NCI-H446 (cell line): ENCODE measurements at regions not wholly inside any gene's neighbourhood (a gene's known extent, or its start where the extent isn't known, plus 50 kb on each side); places are given as distances from the start of the nearest gene placed in this dataset.
"Not testable (repeated sequence)": the region's sequence is repeated elsewhere in the genome, so short reads cannot be mapped to it uniquely, and the experiment has no call there.

Experiments
- DNase-seq, 2 experiments: peaks; one replicate each; lab custom pipeline; 2025; lab: John Stamatoyannopoulos, UW

DNA sequence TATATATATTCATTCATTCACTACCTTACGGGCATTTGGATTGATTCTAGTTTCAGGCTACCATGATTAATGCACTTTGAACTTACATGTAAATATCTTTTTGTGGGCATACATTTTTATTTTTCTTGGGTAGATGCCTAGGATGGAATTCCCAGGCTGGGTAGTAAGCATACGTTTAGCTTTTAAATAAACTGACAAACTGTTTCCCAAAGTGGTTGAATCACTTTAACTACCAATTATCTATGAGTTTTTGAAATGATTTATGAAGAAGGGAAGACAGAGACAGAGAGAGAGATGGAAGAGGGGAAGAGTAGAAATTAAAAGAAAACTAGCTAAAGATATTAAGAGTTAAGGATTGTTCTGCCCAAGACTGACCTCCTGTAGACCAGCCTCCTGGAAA is 612.6 kb downstream of the PSAT1 start:
- DNase-seq = no peak

DNA sequence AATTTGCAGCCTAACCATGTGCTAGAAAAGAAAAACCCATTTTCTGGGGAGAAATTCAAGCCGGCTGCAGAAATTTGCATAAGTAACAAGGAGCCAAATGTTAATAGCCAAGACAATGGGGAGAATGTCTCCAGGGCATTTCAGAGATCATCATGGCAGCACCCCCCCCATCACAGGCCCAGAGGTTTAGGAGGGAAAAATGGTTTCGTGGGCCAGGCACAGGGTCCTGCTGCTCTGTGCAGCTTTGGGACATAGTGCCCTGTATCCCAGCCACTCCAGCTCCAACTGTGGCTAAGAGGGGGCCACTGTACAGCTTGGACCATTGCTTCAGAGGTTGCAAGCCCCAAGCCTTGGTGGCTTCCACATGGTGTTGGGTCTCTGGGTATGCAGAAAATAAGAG is 620.0 kb downstream of the PSAT1 start:
- not testable (repeated sequence) for DNase-seq

DNA sequence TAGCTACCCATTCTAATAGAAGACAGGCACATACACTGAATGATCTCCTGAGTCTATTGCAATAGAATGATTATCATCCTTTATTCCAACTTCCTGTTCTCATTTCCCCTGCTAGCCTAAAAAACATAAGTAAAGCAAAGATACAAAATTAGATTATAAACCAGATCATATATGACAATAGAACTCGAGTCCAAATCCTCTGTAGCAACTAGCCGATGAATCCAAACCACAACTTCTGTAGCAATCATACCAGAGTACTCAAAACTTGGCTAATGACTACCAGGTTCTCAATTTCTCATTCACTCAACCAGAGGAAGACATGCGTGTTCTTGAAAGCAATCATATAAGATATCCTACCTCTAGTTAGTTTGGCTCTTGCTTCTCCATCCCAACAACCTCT is 622.1 kb downstream of the PSAT1 start:
- DNase-seq = no peak

DNA sequence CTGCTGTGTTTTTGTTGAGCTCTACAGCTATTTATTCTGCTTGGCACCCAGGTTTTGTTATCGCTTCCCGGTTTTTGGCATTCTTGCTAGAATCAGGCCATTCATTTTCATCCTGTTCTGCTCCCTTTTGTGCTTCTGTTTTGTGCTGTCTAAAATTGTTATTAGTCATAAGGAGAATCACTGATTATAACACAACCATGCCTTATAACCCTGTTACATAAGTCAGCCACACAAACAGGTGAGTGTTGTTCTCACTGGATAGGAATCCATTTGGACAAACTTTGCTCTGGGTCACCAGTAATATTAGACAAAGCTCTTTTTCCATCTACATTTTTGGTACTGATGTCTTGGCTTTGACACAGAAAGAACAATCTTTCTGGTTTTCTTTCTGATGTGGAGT is 622.8 kb downstream of the PSAT1 start:
- DNase-seq = no peak

DNA sequence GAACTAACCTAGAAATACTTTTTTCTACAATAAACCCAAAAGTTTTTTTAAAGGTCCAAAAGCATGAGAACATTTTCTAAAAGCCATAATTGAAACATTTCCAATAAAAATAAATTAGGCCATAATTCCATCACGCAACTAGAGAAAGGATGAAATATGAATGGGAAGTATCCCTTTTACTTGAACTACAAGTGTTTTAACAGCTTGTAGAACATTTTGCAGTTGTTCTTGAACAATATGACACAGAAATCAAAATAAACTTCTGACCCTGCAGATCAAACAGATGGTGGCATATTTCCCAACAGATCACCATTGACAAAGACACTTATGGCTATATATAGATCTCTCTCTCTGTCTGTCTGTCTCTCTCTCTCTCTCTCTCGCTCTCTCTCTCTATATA is 624.4 kb downstream of the PSAT1 start:
- DNase-seq = no peak

DNA sequence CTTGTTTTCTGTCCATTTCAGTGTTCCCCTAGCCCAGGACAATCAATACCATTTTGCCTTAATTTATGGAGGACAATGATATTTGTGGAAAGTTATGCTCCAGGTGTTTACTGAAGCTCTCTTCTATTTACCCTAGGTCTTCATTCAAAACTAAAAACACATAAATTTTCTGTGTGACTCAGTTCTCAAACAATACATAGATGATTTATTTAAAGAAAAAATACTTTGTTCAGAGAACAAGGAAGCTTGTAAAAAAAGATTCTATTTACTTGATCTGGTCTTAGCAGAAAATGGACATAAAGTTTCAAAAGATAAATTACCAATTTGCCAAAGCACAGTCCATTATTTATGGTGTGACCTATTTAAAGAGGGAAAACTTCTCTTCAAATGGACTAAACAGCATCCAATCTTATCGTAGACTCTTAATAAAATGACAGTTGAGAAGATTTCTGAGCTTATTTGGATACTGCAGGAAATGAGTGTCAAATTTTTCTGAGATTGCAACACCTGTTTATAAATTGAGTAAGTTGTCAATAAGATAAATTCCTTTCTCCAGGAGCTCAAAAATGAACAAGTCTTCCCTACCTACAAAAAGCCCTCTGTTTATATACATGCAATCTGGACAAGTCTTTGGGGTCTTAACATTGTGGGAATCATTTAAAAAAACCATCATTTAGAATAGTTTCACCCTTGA is 627.2 kb downstream of the PSAT1 start:
- DNase-seq = no peak

DNA sequence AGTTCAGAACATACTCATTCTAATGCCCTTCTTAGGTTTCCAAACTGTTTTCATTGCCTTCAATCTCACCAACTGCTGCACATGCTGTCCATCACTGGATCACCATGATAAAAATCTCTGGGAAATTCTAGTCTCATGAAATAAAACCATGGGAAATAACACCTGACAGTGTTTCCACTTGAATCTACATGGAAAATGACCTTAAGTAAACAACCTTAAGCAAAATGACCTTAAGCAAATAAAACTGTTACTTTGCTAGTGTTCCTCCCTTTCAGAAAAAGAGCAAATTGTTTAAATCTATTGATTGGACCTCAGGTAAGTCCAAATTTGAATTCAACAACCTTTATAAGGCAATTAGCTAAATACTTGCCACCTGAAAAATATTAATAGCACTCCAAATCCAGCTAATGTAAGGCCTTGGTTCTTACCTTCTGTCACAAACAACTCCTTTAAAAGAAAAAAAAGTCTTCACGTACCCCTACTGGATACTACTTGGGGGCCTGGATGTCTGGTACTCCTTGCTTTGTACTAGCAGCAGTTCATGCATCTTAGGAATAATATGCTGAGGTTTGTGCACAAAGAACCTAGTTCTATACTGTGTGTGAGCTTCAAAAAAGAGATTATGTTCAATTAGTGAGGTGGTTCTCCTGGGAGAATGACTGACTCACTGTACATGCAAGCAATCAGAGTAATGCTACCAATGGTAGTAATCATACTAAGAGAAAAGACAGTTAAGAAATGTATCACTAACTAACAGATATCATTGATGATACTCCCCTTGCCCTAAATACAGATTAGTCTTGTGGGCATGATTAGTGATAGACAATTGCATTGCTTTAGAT is 630.4 kb downstream of the PSAT1 start:
- no peak for DNase-seq

DNA sequence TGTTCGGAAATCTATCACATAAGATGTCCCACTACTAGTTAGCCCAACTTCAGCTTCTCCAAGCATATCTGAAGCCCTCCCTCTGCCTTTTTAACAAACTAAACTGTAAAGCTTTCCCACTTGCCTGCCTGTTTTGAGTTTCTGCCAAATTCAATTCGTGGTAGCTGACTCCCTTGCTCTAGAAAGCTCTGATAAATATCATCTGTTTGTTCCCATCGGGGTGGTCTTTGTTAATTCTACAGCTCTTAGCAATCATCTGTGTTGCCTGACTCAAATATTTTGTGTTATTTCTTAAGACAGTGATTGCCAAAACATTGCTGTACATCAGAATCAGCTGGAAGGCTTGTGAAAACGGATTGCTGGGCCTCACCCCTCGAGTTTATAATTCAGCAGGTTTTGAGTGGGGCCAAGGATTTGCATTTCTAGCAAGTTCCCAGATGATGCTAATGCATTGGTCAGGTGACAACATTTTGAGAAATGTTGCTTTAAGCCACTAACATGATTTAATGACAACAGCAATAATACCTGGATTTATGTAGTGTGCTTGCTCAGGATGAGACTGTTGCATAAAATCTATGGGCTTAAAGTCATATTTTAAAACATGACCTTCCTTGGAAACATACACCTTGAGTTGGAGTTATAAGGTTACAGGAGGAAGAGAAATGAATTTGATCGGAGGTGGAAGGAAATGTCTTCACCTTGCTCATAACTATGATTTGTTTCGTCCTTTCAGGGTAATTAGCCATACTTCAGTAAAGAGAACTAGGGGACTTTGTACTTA is 631.9 kb downstream of the PSAT1 start:
- no peak for DNase-seq

DNA sequence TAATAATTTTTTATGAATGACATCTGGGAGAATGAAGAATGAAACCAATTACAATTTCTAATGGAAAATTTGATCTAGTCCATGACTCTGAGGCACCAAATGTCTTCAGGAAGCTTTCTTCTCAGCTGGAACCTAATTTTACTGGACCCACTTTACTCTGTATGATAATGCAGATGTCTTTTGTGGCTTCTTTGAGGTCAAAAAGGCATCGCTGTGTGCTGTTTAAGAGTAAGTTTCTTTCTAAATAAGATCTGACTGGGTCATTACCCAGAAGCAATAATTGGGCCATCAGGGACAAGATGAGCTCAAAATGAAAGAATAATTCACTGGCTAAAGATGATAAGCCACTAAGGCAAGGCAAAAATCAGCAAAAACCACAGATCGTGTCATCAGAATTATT is 633.4 kb downstream of the PSAT1 start:
- DNase-seq = no peak

DNA sequence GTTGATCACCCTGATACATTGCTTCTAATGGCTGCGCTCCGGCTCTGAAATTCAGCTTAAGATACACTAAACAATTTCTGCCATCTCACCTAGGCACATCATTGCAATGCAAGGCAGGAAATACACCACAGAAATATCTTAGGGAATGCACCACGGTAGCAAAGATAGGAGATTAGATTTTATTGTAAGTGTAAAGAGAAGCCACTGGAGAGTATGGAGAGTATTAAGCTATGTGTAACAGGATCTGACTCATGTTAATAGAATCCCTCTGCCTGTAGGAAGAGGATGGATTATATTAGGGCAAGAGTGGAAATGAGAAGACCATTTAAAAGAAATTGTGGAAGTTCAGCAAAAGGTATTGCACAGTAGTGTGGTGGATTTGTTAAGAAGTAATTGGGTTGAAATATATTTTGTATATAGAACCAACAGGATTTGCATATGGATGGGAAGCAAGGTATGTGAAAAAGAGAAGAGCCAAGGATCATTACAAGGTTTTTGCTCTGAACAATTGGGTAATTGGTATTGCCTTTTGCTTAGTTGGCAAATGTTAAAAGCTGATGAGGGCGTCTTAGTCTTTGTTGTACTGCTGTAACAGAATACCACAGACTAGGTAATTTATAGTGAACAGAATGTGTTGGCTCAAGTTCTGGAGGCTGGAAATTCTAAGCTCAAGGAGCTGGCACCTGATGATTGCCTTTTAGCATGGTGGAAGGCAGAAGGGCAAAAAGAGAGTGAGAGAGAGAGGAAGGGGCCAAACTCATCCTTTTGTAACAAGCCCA is 636.1 kb downstream of the PSAT1 start:
- no peak for DNase-seq

DNA sequence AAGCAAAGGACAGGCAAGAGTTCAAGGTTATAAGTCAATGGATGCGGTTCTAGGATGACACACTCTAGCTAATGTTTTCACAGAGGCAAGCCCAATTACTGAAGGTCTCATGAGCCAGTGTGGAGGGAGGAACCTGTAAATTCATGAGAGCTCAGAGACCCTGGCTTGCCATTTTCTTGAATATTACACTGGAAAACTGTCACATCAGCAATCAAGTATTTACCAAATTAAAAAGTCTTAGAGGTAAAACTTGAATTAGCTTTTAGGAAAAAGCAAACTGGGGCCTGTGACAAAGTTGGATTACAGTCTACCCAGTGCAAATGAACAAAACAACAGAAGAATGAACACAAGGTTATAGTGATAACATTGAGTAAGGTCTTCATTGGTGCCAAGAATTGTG is 636.9 kb upstream of the TLE4 start:
- DNase-seq = no peak

DNA sequence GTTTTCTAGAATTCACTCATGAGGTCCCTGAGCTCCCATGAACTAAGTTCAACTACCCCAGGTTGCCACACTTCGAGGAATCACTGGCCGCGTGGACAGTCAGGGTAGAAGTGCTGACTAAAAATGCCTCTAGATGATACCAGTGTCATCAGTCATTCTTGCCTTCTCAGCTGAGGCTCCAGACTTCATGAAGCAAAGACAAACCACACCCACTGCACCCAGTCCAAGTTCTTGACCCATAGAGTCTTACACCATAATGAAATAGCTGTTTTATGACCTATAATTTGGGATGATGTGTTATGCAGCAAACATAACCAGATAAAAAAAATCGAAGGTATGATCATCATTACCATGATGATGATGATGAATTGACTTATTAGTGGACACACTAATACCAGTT is 632.9 kb upstream of the TLE4 start:
- DNase-seq = no peak

DNA sequence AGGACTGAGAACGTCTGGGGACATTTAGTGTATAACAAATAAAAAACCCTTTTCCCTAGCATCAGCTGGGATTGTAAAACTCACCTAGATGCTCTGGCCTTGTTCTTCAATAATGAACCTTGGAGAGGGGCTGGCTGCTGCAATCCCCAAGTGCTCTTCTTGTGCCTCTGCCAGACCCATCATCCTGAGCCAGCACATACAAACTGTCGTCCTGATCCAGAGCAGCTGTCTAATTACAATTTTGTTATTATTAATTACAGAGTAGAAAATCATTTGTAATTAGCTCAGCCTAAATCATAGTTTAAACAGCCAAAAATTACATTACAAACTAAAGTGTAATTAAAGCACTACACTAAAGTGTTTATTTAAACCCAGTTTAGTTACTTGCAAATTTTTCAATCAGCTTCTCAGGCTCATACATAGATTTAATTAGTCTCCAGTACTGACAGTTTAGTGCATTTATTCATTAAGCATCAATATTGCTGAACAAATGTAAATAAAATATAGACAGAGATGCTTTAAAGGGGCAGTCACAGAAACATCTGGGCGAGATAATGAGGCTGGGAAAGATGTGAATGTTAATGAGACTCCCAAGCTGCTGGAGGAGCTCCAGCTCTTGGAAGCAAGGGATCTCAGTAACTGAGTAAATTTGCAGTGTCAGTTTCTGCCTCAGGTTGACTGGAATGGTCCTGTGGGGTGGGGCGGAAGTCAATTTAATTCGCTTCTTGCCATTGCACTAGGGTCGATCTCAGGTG is 632.3 kb upstream of the TLE4 start:
- no peak for DNase-seq

DNA sequence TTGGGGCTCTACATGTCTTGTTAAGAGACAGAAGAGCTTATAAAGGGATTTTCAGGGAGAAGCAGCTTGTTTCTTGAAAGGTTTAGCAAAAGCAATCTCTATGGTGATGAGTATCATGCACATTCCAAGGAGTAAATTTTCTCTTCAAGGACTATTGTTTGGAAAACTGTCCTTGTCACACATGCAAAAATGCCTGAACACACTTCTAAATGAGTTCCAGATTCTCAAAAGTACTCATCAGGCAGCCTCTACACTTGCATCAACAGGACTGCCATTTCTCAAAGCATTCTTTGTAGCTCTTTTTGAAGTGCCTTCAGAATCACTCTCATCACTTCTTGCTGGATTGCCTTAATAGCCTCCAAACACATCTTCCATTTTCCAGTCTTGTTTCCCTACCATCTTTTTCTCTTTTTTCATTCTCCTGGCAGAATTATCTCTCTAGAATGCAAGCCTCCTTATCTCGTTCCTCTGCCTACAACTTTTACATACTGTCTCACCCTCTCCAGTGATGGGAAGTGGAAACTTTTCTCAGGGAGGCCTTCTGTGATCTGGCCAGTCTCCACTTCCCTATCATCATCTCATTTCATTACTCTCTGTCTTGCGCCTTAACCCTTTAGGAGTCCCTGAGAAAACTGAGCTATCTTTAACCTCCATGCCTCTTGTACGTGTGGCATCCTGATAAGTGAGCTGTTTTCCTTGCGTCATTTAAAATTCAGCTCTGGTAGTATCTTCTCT is 631.5 kb upstream of the TLE4 start:
- DNase-seq = no peak

DNA sequence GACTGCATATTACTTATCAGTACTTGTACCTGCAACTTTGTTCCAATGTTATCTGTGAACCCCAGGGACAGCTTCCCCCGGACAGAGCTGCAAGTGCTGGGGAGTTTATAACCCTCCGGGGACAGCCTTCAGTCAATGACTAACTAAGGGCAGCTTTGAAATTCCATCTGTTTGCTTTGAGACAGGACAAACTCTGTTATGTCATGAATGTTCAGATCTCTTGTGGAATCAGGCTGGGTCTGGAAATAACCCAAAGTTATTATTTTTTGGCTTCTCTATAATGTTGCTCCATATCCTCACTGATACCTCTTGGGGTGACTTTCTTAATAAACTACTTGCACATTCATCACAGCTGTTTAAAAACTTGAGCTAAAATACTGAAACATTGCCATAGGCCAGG is 617.5 kb upstream of the TLE4 start:
- DNase-seq = no peak

DNA sequence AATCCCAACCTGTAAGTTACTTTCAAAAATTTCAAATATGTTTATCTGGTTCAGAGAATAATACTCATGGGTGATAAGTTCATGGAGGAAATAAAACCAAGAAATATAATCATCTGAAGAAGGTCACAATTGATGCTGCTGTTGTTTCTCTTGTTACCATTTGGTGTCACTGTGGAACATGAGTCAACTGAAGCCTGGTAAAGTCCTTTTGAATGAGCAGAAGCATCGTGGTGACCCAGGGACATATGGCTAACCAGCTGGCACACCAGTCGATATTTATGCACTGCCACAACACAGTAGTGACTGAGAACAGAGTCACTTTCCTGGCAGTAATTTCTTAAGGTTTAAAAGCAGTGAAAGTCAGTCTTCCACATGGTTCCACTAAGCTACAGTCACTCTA is 612.9 kb upstream of the TLE4 start:
- no peak for DNase-seq

DNA sequence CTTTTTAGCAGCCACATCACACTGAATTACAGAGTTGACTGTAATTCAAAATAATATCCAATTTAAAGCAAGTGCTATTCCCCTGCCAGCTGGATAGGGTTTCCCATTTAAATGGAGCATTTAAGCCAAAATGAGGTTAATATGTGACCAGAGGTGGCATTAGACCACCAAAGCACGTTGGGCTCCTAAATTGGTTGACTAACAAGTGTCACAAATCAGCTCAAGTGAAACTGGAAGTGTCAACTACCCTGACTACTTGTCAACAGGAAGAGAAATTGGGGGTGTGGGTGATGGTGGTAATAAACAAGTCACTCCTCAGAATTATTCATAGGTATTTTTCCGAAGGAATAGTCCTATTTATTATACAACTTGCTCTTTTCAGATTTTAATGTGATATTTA is 609.6 kb upstream of the TLE4 start:
- DNase-seq = no peak

DNA sequence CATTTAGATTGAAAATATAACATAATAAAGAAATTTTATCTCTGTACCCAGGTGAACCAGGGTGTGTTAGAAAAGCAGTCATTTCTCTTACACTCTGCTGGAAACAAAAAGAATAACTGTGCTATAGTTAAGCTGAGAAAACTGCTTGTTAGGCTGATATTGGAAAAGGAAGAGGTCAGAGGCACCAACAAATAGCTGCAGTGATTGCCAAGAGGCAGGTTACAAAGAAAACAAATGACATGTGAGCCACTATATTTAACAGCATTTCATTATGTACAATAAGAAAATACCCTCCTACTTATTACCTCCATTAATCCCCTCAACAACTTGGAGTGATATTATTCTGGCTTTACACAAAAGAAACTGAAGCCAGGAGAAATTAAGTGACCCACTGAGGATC is 607.9 kb upstream of the TLE4 start:
- DNase-seq = no peak

DNA sequence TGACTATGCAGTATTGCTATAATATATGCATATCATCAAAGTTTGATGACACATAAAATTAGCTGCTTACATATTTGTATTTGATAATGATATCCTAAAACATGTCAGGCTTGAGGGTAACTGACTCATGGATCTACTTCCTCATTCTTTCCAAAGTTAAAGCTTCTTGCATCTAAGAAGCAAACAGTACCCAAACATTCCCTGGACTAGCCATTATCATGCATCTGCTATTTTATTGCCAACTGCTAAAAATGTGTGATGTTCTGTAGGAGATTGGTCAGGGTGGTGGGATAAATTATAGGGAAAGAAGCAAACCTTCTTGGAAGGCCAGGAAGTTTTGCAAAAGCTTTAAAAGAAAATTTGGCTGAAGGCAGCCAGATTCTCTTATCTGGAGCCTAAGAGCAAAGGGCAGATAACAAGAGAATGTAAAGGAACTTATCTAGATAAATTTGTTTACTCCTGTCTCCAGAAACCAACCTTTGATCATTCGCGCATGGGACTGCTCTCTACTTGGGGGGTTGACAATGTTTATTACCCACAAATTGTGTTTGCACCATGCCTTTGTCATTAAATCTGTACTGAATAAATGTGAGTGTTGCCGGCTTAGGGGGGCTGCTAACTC is 604.1 kb upstream of the TLE4 start:
- DNase-seq = no peak

DNA sequence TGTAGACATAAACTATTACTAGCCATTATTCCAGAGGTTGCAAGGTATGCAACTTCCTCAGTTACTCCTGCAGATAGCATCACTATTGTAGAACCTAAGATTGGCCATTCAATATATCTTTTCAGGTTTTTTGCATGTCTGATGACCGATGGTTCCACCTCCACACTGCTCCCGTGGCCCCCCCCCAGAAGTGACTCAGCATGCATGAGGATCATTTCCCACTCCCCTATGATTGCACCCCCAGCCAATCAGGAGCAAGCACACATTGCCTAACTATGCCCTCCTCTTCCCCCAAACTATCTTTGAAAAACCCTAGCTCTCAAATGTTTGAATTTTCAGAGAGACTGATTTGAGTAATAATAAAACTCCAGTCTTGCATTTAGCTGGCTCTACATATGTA is 601.4 kb upstream of the TLE4 start:
- no peak for DNase-seq
